GM12878 (cell line): ENCODE measurements at regions not wholly inside any gene's neighbourhood (a gene's known extent, or its start where the extent isn't known, plus 50 kb on each side); places are given as distances from the start of the nearest gene placed in this dataset.

ENCODE experiments used
- ATAC-seq: fragments of 200-7000 bp; cut with Tn5 transposase; 3 replicates; pipeline ENCODE4 v1.9.1; 2020; ENCODE audit warnings: mild to moderate bottlenecking, moderate library complexity
- BruUV-seq: library from RNA; stranded (reverse); fragments of 400-500 nt; replicated peaks from 2 replicates; lab custom pipeline; 2021; lab: Mats Ljungman, UMichigan
- CTCF ChIA-PET: fragments of 300-600 bp; sonication (Branson Sonifier 250); formaldehyde crosslinking; extraction: SDS; loops from one replicate; lab custom pipeline; 2021; ENCODE audit warnings: inconsistent platforms; lab: Yijun Ruan, JAX
- POLR2A ChIA-PET: fragments of 350-600 bp; formaldehyde crosslinking; extraction: SDS; loops from one replicate; lab custom pipeline; 2021; ENCODE audit warnings: inconsistent platforms; lab: Charles Lee
- RAD21 ChIA-PET: fragments of 300-600 bp; sonication (Branson Sonifier 250); formaldehyde crosslinking; loops from one replicate; lab custom pipeline; 2023; ENCODE audit warnings: antibody characterized with exemption; ENCODE audit not compliant: unreplicated experiment; lab: Charles Lee
- SMC1A ChIA-PET: fragments of 300-600 bp; sonication (Branson Sonifier 250); formaldehyde crosslinking; loops from one replicate; lab custom pipeline; 2023; ENCODE audit not compliant: unreplicated experiment, uncharacterized antibody; lab: Charles Lee
- DNase-seq: peaks from one replicate; pipeline ENCODE4 v3.0.0-alpha.2; 2011; ENCODE audit warnings: low read depth, low spot score
- FAIRE-seq: peaks from 3 replicates; lab custom pipeline; 2011; peaks lifted over from hg19 to GRCh38; lab: Jason Lieb, UNC
- H2AFZ ChIP-seq: 2 replicates; pipeline ENCODE4 v1.6.0; 2011; ENCODE audit warnings: low read depth, low read length, control low read depth; ENCODE audit not compliant: control insufficient read depth
- H3K27ac ChIP-seq: 2 replicates; pipeline ENCODE4 v1.5.1; 2011; ENCODE audit warnings: control low read depth; ENCODE audit not compliant: control insufficient read depth, insufficient read depth
- H3K27me3 ChIP-seq, 2 experiments: replicated peaks in 1 of 2; 2 replicates each; pipeline versions ENCODE4 v1.6.0 to v1.6.1; 2011; ENCODE audit warnings: low read length in 1 of 2; ENCODE audit not compliant: control insufficient read depth in 2 of 2, insufficient read depth in 2 of 2
- H3K36me3 ChIP-seq, 2 experiments: 2 replicates each; pipeline ENCODE4 v1.5.1; 2011; ENCODE audit warnings: low read length in 1 of 2; ENCODE audit not compliant: control insufficient read depth in 2 of 2, insufficient read depth in 2 of 2
- H3K4me1 ChIP-seq: 2 replicates; pipeline ENCODE4 v1.6.1; 2011; ENCODE audit warnings: mild to moderate bottlenecking, low read length, moderate library complexity, mixed read lengths; ENCODE audit not compliant: control insufficient read depth, insufficient read depth
- H3K4me2 ChIP-seq: 2 replicates; pipeline ENCODE4 v1.6.0; 2011; ENCODE audit warnings: control low read depth; ENCODE audit not compliant: control insufficient read depth, insufficient read depth
- H3K4me3 ChIP-seq: fragments of 200-600 bp; sonication (generic); 2 replicates; pipeline ENCODE4 v1.5.1; 2016
- H3K79me2 ChIP-seq: 2 replicates; pipeline ENCODE4 v1.6.0; 2011; ENCODE audit warnings: low read length; ENCODE audit not compliant: control insufficient read depth, insufficient read depth
- H3K9ac ChIP-seq: 2 replicates; pipeline ENCODE4 v1.8.0; 2011; ENCODE audit warnings: low read length, control low read depth, mixed read lengths; ENCODE audit not compliant: control insufficient read depth, insufficient read depth
- H3K9me3 ChIP-seq: replicated peaks from 3 replicates; pipeline ENCODE4 v1.5.1; 2011; ENCODE audit warnings: mild to moderate bottlenecking, low read length; ENCODE audit not compliant: control insufficient read depth, insufficient read depth
- H4K20me1 ChIP-seq: 2 replicates; pipeline ENCODE4 v1.6.0; 2011; ENCODE audit not compliant: control insufficient read depth, insufficient read depth
- BACH1 ChIP-seq: fragments of 450-650 bp; IDR thresholded peaks from 2 replicates; pipeline ENCODE4 v1.6.1; 2017; ENCODE audit warnings: mild to moderate bottlenecking, borderline replicate concordance
- CBX3 ChIP-seq: fragments of 200-600 bp; sonication (generic); IDR thresholded peaks from 2 replicates; pipeline ENCODE4 v1.6.1; 2016; ENCODE audit warnings: low read depth, borderline replicate concordance
- HSF1 ChIP-seq: fragments of 150-350 bp; IDR thresholded peaks from 2 replicates; pipeline ENCODE4 v1.6.1; 2014; ENCODE audit warnings: mild to moderate bottlenecking, low read depth, low read length
- MEF2A ChIP-seq: IDR thresholded peaks from 2 replicates; pipeline ENCODE4 v1.6.1; 2011; ENCODE audit warnings: low read depth, mild to moderate bottlenecking, low read length, moderate library complexity; ENCODE audit not compliant: insufficient read depth
- NFYB ChIP-seq: IDR thresholded peaks from 2 replicates; pipeline ENCODE4 v1.6.1; 2011; ENCODE audit warnings: low read depth, mild to moderate bottlenecking, low read length, improper control_type of control experiment, moderate library complexity; ENCODE audit not compliant: insufficient read depth
- RBBP5 ChIP-seq: fragments of 200-600 bp; sonication (generic); conservative IDR thresholded peaks from 2 replicates; pipeline ENCODE4 v1.6.1; 2016
- SIN3A ChIP-seq: IDR thresholded peaks from 2 replicates; pipeline ENCODE4 v1.6.1; 2012; ENCODE audit warnings: low read depth, low read length, improper control_type of control experiment
- WGBS: methylation state at CpG from one replicate; pipeline ENCODE4 v1.1.6; 2016; ENCODE audit warnings: low lambda C conversion rate; ENCODE audit not compliant: insufficient replicate concordance, insufficient coverage; ENCODE audit errors: missing lambda C conversion rate; 5-methylcytosine and 5-hydroxymethylcytosine counted together
- in situ Hi-C: fragments of 300-500 bp; cut with MboI; formaldehyde crosslinking; loops from 9 replicates; pipeline ENCODE4 v1.14.3; 2018; ENCODE audit warnings: mixed read lengths
- intact Hi-C: fragments of 100-400 bp; cut with micrococcal nuclease; formaldehyde crosslinking; loops from one replicate; pipeline ENCODE4 v1.14.2; 2022; ENCODE audit not compliant: unreplicated experiment
- TF ChIP-seq, protein P1 (sequence below): fragments of 450-650 bp; IDR thresholded peaks from 2 replicates; pipeline ENCODE4 v1.6.1; 2017; ENCODE audit warnings: borderline replicate concordance
- TF ChIP-seq, protein P2 (sequence below): IDR thresholded peaks from 2 replicates; pipeline ENCODE4 v1.6.1; 2012; ENCODE audit warnings: improper control_type of control experiment, low read depth, low read length; ENCODE audit not compliant: insufficient replicate concordance
- TF ChIP-seq, protein P3 (sequence below): fragments of 450-650 bp; formaldehyde crosslinking; IDR thresholded peaks from 2 replicates; pipeline ENCODE4 v1.4.0; 2020; ENCODE audit warnings: mild to moderate bottlenecking, moderate library complexity

GRCh38 chr1:54486907-54487306 lies 61.1 kb upstream of the ACOT11 start:
- Histone ChIP-seq H3K36me3 (no peaks in the 10 kb centered on the region), H3K27me3 (peaks cover 0 to 2% of the 10 kb centered on the region in 2 experiments; a peak in 1 of 4 replicates), H3K9me3 (no peaks in the 10 kb centered on the region), H3K4me2 (no peak overlapping the region), H3K79me2 (no peaks in the 10 kb centered on the region), H3K4me3 (no peak overlapping the region), H3K9ac (no peak overlapping the region), H3K4me1 (peaks cover 7% of the 10 kb centered on the region), H4K20me1 (no peaks in the 10 kb centered on the region), H2AFZ (no peak overlapping the region), H3K27ac (no peak overlapping the region)
- 8% methylated on average over 8 of the region's 8 CpGs for WGBS
- intact Hi-C loops (loop anchor here (5.0 kb wide), 3 partner anchors 285 to 325 kb away; partner anchors contain the start of genes CYB5RL and MRPL37), in situ Hi-C loops (loop anchor here (5.0 kb wide), 2 partner anchors 75 to 415 kb away; no protein-coding TSS in a partner anchor)
- ATAC-seq (no peak), DNase-seq (no peak), FAIRE-seq (no peak)
- ChIA-PET RAD21 (interaction anchor here (0.6 to 5.4 kb wide), 7 partner anchors 12 to 414 kb away, joined by 3 to 37 read pairs (median 5); partner anchors contain the start of gene SSBP3), CTCF (interaction anchor here (0.6 to 1.9 kb wide), 11 partner anchors 27 to 417 kb away, joined by 3 to 7 read pairs (median 4); no protein-coding TSS in a partner anchor), POLR2A (interaction anchor here (2.0 to 4.7 kb wide), 2 partner anchors 80 to 83 kb away, joined by 6 to 30 read pairs; partner anchors contain the start of gene SSBP3), SMC1A (interaction anchor here (0.7 to 3.9 kb wide), 6 partner anchors 9 to 330 kb away, joined by 3 to 30 read pairs (median 4); partner anchors contain the start of genes CYB5RL, MRPL37 and SSBP3)
- no TSS peak for BruUV-seq
- TF ChIP-seq HSF1, result no peak
- no peak for TF ChIP-seq RBBP5
- TF ChIP-seq SIN3A, result no peak
- no peak for TF ChIP-seq CBX3
- TF ChIP-seq, protein P1, sequence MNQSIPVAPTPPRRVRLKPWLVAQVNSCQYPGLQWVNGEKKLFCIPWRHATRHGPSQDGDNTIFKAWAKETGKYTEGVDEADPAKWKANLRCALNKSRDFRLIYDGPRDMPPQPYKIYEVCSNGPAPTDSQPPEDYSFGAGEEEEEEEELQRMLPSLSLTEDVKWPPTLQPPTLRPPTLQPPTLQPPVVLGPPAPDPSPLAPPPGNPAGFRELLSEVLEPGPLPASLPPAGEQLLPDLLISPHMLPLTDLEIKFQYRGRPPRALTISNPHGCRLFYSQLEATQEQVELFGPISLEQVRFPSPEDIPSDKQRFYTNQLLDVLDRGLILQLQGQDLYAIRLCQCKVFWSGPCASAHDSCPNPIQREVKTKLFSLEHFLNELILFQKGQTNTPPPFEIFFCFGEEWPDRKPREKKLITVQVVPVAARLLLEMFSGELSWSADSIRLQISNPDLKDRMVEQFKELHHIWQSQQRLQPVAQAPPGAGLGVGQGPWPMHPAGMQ, result no peak
- TF ChIP-seq MEF2A, result no peak
- TF ChIP-seq, protein P2, sequence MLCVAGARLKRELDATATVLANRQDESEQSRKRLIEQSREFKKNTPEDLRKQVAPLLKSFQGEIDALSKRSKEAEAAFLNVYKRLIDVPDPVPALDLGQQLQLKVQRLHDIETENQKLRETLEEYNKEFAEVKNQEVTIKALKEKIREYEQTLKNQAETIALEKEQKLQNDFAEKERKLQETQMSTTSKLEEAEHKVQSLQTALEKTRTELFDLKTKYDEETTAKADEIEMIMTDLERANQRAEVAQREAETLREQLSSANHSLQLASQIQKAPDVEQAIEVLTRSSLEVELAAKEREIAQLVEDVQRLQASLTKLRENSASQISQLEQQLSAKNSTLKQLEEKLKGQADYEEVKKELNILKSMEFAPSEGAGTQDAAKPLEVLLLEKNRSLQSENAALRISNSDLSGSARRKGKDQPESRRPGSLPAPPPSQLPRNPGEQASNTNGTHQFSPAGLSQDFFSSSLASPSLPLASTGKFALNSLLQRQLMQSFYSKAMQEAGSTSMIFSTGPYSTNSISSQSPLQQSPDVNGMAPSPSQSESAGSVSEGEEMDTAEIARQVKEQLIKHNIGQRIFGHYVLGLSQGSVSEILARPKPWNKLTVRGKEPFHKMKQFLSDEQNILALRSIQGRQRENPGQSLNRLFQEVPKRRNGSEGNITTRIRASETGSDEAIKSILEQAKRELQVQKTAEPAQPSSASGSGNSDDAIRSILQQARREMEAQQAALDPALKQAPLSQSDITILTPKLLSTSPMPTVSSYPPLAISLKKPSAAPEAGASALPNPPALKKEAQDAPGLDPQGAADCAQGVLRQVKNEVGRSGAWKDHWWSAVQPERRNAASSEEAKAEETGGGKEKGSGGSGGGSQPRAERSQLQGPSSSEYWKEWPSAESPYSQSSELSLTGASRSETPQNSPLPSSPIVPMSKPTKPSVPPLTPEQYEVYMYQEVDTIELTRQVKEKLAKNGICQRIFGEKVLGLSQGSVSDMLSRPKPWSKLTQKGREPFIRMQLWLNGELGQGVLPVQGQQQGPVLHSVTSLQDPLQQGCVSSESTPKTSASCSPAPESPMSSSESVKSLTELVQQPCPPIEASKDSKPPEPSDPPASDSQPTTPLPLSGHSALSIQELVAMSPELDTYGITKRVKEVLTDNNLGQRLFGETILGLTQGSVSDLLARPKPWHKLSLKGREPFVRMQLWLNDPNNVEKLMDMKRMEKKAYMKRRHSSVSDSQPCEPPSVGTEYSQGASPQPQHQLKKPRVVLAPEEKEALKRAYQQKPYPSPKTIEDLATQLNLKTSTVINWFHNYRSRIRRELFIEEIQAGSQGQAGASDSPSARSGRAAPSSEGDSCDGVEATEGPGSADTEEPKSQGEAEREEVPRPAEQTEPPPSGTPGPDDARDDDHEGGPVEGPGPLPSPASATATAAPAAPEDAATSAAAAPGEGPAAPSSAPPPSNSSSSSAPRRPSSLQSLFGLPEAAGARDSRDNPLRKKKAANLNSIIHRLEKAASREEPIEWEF, result no peak
- TF ChIP-seq, protein P3, sequence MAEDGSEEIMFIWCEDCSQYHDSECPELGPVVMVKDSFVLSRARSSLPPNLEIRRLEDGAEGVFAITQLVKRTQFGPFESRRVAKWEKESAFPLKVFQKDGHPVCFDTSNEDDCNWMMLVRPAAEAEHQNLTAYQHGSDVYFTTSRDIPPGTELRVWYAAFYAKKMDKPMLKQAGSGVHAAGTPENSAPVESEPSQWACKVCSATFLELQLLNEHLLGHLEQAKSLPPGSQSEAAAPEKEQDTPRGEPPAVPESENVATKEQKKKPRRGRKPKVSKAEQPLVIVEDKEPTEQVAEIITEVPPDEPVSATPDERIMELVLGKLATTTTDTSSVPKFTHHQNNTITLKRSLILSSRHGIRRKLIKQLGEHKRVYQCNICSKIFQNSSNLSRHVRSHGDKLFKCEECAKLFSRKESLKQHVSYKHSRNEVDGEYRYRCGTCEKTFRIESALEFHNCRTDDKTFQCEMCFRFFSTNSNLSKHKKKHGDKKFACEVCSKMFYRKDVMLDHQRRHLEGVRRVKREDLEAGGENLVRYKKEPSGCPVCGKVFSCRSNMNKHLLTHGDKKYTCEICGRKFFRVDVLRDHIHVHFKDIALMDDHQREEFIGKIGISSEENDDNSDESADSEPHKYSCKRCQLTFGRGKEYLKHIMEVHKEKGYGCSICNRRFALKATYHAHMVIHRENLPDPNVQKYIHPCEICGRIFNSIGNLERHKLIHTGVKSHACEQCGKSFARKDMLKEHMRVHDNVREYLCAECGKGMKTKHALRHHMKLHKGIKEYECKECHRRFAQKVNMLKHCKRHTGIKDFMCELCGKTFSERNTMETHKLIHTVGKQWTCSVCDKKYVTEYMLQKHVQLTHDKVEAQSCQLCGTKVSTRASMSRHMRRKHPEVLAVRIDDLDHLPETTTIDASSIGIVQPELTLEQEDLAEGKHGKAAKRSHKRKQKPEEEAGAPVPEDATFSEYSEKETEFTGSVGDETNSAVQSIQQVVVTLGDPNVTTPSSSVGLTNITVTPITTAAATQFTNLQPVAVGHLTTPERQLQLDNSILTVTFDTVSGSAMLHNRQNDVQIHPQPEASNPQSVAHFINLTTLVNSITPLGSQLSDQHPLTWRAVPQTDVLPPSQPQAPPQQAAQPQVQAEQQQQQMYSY (CRISPR knock-in tag), result no peak
- no peak for TF ChIP-seq BACH1
- TF ChIP-seq NFYB, result no peak
